ENCODE measurements at regions not wholly inside any gene's neighbourhood (a gene's known extent, or its start where the extent isn't known, plus 50 kb on each side); places are given as distances from the start of the nearest gene placed in this dataset.

DNA sequence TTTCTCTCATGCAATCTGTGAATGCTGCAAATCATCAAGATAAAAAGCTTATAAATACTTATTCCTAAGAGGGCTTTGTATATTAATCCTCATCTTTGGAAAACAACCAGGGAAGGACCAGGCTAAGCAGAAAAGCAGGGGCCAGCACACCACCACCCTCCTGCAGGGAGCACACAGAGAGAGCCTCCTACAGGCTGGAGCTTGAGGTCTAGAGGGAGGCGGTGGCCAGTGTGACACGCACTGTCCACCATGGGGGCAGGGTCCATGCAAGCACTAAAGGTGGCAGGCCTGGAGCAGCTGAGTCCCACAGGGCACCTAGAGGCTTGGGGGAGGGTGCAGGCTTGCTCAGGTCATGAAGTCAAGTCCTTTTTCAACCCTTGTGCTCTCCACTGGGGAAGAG lies 236.9 kb downstream of the TACR3 start:
- TF ChIP-seq TAF1 (IDR thresholded peaks at IDR 0.05; ENCODE audit: low read depth, low read length) (no peak), POLR2AphosphoS5 (IDR thresholded peaks at IDR 0.05; ENCODE audit: low read depth, low read length) (no peak), POLR2A (IDR thresholded peaks at IDR 0.05; ENCODE audit: low read depth, low read length) (no peak), SPI1 (IDR thresholded peaks at IDR 0.05; ENCODE audit: low read depth, low read length) (no peak), POU2F2 (IDR thresholded peaks at IDR 0.05; ENCODE audit: low read depth, low read length) (no peak), PAX5 (IDR thresholded peaks at IDR 0.05; ENCODE audit: insufficient read depth, low read length, severe bottlenecking) (no peak)

Data from GM12891 (cell line).